Thoracic aorta (tissue), 2 donors: ENCODE measurements at regions not wholly inside any gene's neighbourhood (a gene's known extent, or its start where the extent isn't known, plus 50 kb on each side); places are given as distances from the start of the nearest gene placed in this dataset.

Experiments
- ATAC-seq: fragments of 150-250 bp; one replicate; pipeline ENCODE4 v1.8.0; 2017; ENCODE audit warnings: low read depth; ENCODE audit not compliant: insufficient number of reproducible peaks, low FRiP score
- DNase-seq: peaks from one replicate; pipeline ENCODE4 v3.0.0-alpha.2; 2020; ENCODE audit warnings: low spot score
- H3K27ac ChIP-seq, 2 donors: fragments of 200-600 bp; sonication (generic); 1 replicate in 1 of 2; 2 replicates in 1 of 2; pipeline ENCODE4 v1.5.1; 2016; ENCODE audit warnings: mild to moderate bottlenecking in 2 of 2, moderate library complexity in 2 of 2
- H3K27me3 ChIP-seq: fragments of 200-600 bp; sonication (generic); replicated peaks from 2 replicates; pipeline ENCODE4 v1.6.0; 2016; ENCODE audit warnings: mild to moderate bottlenecking; ENCODE audit not compliant: insufficient read depth
- H3K36me3 ChIP-seq: fragments of 200-600 bp; sonication (generic); one replicate; pipeline ENCODE4 v1.5.1; 2016
- H3K4me1 ChIP-seq, 2 donors: fragments of 200-600 bp; sonication (generic); 1 replicate in 1 of 2; 2 replicates in 1 of 2; pipeline versions ENCODE4 v1.5.1 to v1.6.0; 2016; ENCODE audit warnings: low read depth in 2 of 2, mild to moderate bottlenecking in 1 of 2; ENCODE audit not compliant: control insufficient read depth in 1 of 2
- H3K4me3 ChIP-seq: fragments of 200-600 bp; sonication (generic); 2 replicates; pipeline ENCODE4 v1.5.1; 2016; ENCODE audit warnings: mild to moderate bottlenecking
- H3K9me3 ChIP-seq: fragments of 200-600 bp; sonication (generic); 2 replicates; pipeline ENCODE4 v1.5.1; 2016
- TF ChIP-seq, protein P1 (sequence below): fragments of 200-600 bp; sonication (generic); IDR thresholded peaks from one replicate; pipeline ENCODE4 v1.5.1; 2019; ENCODE audit warnings: antibody characterized with exemption

DNA sequence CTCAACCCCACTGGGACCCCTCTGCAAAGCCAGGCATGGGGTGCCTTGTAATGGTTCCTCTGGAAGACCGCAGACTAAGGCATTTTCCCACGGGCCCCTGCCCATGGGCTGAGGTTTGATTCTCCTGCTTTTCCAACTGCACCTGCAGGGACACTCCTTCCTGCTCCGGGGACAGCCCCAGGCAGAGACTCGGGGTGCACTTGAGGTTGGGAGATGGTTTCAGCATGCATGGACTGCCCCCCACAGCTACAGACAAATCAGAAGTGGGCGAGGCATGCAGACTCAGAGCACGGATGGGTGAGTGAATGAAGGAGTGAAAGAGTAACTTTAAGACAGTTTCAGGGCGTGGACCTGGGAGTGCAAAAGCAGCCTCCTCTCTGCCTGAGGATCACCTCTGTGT is 87.9 kb upstream of the RPL38 start:
- no peak for ATAC-seq
- DNase-seq: no peak
- Histone ChIP-seq H3K27ac (no peak overlapping the region), H3K9me3 (no peaks in the 10 kb centered on the region), H3K4me1 (no peaks in the 10 kb centered on the region), H3K36me3 (no peaks in the 10 kb centered on the region), H3K27me3 (no peaks in the 10 kb centered on the region), H3K4me3 (no peak overlapping the region)
- TF ChIP-seq, protein P1, sequence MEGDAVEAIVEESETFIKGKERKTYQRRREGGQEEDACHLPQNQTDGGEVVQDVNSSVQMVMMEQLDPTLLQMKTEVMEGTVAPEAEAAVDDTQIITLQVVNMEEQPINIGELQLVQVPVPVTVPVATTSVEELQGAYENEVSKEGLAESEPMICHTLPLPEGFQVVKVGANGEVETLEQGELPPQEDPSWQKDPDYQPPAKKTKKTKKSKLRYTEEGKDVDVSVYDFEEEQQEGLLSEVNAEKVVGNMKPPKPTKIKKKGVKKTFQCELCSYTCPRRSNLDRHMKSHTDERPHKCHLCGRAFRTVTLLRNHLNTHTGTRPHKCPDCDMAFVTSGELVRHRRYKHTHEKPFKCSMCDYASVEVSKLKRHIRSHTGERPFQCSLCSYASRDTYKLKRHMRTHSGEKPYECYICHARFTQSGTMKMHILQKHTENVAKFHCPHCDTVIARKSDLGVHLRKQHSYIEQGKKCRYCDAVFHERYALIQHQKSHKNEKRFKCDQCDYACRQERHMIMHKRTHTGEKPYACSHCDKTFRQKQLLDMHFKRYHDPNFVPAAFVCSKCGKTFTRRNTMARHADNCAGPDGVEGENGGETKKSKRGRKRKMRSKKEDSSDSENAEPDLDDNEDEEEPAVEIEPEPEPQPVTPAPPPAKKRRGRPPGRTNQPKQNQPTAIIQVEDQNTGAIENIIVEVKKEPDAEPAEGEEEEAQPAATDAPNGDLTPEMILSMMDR: no peak

DNA sequence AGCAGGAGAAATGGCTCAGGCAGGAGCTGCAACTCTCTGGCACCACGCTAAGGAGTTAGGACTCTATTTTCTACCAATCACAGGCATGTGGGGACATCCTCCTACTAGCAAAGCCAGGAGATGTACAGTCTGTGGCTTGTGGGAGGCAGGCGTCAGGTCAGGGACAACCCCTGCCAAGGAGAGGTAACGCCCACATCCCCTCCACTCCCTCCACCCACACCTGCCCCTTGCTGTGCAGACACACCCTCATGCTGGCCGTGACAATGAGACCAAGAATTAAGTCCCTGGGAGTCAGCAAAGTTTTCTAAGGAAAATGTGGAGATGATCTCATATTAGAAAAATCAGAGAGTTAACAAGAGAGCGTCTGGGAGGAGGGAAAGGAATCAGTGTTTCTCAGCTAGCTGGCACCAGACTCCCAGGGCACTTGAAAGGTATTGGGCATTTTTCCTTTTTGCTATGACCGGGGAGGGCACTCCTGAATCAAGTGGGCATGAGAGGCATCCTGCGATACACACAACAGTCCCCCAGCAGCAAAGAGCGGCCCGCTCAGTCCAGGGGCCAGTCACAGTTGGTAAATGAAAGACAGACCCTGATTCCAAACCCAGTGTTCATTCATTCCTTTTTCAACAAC is 87.3 kb upstream of the RPL38 start:
- Histone ChIP-seq H3K4me1 (no peaks in the 10 kb centered on the region), H3K36me3 (no peaks in the 10 kb centered on the region), H3K4me3 (no peak overlapping the region), H3K9me3 (no peaks in the 10 kb centered on the region), H3K27me3 (no peaks in the 10 kb centered on the region), H3K27ac (no peak overlapping the region)
- DNase-seq: no peak
- TF ChIP-seq, protein P1: no peak
- ATAC-seq: no peak

DNA sequence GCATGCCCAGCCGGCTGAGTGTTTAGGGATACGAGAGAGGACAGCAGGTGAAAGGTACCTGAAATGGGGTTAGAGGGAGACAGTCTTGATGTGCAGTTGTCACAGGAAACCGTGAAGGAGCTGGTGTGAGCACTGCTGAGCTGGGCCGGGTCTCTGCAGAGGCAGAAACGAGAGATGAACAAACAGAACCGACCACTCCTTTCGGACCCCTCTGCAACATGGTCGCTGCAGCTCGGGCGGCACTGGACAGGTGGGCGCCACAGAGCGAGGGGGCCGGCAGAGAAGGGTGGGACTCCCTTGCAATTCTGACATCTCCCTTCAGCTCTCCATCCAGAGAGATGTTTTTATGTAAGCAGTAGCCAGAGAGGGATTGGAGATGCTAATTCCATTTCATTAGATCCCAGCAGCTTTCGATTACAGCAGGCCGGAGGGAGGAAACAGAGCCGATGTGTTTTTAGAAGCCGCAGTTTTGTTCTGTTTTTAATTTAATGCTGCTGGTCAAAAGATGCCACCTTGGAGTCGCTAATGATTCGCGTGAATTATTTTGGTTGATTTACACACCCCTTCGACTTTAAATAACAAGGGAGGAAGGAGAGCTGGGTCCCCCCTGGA is 86.3 kb upstream of the RPL38 start:
- H3K36me3 ChIP-seq: no peaks in the 10 kb centered on the region
- H3K4me3 ChIP-seq: no peak overlapping the region
- H3K27me3 ChIP-seq: no peaks in the 10 kb centered on the region
- DNase-seq (no peak), ATAC-seq (no peak)
- H3K27ac ChIP-seq: no peak overlapping the region
- H3K9me3 ChIP-seq: no peaks in the 10 kb centered on the region
- H3K4me1 ChIP-seq: no peaks in the 10 kb centered on the region
- TF ChIP-seq, protein P1: no peak

DNA sequence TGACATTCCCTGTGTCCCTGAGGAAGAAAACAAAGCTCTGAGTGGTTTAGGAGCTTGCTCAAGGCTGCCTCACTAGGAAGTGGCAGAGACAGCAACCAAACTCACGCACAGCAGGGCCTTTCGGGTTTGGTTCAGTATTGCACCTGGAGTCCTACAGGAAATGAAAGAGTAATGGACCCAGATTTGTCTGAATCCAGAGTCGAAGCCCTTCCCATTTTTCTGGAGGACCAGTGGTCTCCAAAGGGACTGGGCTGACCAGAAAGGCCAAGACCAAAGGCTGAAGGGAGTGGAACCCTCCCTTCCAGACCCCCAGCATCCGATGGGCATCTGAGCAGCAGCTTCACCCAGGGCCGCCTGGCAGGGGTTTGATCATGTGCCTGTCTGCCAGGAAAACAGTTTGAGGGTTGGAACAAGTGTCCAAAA is 85.5 kb upstream of the RPL38 start:
- Histone ChIP-seq H3K27me3 (no peaks in the 10 kb centered on the region), H3K36me3 (no peaks in the 10 kb centered on the region)
- DNase-seq: no peak

DNA sequence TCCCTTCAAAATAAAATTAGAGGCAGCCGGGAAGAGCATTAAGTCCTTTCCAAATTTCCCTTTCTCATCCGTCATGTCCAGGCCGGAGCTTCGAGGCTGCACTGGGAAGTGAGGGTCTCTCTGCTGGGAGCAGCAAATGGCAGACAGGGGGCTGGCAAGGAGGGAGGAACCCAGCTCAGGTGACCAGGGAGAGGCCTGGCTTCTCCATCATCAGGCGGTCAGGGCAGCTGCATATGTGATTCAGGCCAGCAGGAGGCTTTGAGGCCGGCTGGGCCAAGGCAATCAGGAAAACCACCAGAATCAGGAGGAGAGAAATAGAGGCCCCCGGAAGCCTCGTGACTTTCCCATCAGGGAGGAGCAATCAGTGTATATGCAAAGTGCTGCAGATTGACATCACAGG is 85.0 kb upstream of the RPL38 start:
- no peaks in the 10 kb centered on the region for H3K4me1 ChIP-seq

More for the DNA sequence above, 85.5 kb upstream of the RPL38 start:
- Histone ChIP-seq H3K27ac (no peak overlapping the region), H3K9me3 (no peaks in the 10 kb centered on the region), H3K4me3 (no peak overlapping the region), H3K4me1 (no peaks in the 10 kb centered on the region)
- ATAC-seq: no peak
- TF ChIP-seq, protein P1: no peak

More for the DNA sequence above, 85.0 kb upstream of the RPL38 start:
- Histone ChIP-seq H3K27me3 (no peaks in the 10 kb centered on the region), H3K4me3 (no peak overlapping the region), H3K36me3 (no peaks in the 10 kb centered on the region), H3K9me3 (no peaks in the 10 kb centered on the region), H3K27ac (no peak overlapping the region)
- ATAC-seq: no peak
- TF ChIP-seq, protein P1: no peak
- DNase-seq: no peak
